ENCODE measurements at regions not wholly inside any gene's neighbourhood (a gene's known extent, or its start where the extent isn't known, plus 50 kb on each side); places are given as distances from the start of the nearest gene placed in this dataset. TPM values are rescaled to one million over a fixed set of nuclear protein-coding genes. Genes with fewer than 3 reads are reported as not detected.

- H3K4ac ChIP-seq (ENCODE audit: low read depth, low read length): no peak overlapping the region
- H2AFZ ChIP-seq (replicated peaks; ENCODE audit: low read length, poor library complexity): no peak overlapping the region
- no peaks in the 10 kb centered on the region for H3K9me1 ChIP-seq (ENCODE audit: insufficient read depth, low read length)
- no peak overlapping the region for H3K27ac ChIP-seq (ENCODE audit: insufficient read depth, low read length)
- no peak overlapping the region for H3K56ac ChIP-seq (ENCODE audit: extremely low read depth, insufficient read depth, low read length)
- intact Hi-C loops (cut with micrococcal nuclease): no loop called here
- DNase-seq (no peak), ATAC-seq (ENCODE audit: low read depth) (no peak)
- TF ChIP-seq CTCF (conservative IDR thresholded peaks at IDR 0.05; ENCODE audit: low read depth, low read length) (no peak), ELK1 (IDR thresholded peaks at IDR 0.05; ENCODE audit: borderline replicate concordance, low read depth, low read length) (no peak), CEBPB (IDR thresholded peaks at IDR 0.05; ENCODE audit: low read depth, low read length) (no peak)
- H2BK15ac ChIP-seq (ENCODE audit: low read depth, low read length): no peak overlapping the region
- no peak overlapping the region for H3K23ac ChIP-seq (ENCODE audit: low read depth, low read length)
- H4K5ac ChIP-seq (ENCODE audit: low read depth, low read length): no peak overlapping the region
- in situ Hi-C loops (cut with MboI; ENCODE audit: low sequenced_read_pairs): loop anchor here (10.0 kb wide), 1 partner anchor 847 kb away; no protein-coding TSS in a partner anchor
- H2BK20ac ChIP-seq (ENCODE audit: low read depth, low read length): no peak overlapping the region
- no TSS peak for BruUV-seq (replicated peaks)
- peaks cover 14% of the 10 kb centered on the region for H3K27me3 ChIP-seq (ENCODE audit: control insufficient read depth, insufficient read depth, low read length)
- H2BK120ac ChIP-seq (ENCODE audit: low read depth, low read length): no peak overlapping the region
- no peaks in the 10 kb centered on the region for H3K36me3 ChIP-seq (ENCODE audit: control insufficient read depth, insufficient read depth, low read length)
- no CpG with 5 or more reads among the region's 4 CpGs for WGBS, 2 experiments (ENCODE audit: extremely low coverage in 2 of 2, insufficient read length in 1 of 2)
- H3K18ac ChIP-seq (ENCODE audit: low read depth, low read length): no peak overlapping the region
- no peaks in the 10 kb centered on the region for H3K4me1 ChIP-seq (ENCODE audit: control insufficient read depth, insufficient read depth, low read length)
- no peak overlapping the region for H4K91ac ChIP-seq (ENCODE audit: insufficient read depth, low read depth, low read length)
- ChIA-PET POLR2A (ENCODE audit: unreplicated experiment) (no interaction called here), CTCF (interaction anchor here (1.4 to 1.6 kb wide), 2 partner anchors 9 to 91 kb away, joined by 4 to 14 read pairs; no protein-coding TSS in a partner anchor)
- no peaks in the 10 kb centered on the region for H3K79me1 ChIP-seq (ENCODE audit: low read depth in 1 of 2, low read length in 2 of 2)
- H3K4me3 ChIP-seq (ENCODE audit: insufficient read depth, low read depth, low read length): no peak overlapping the region
- H4K20me1 ChIP-seq (ENCODE audit: insufficient read depth, low read length): no peaks in the 10 kb centered on the region
- H2BK5ac ChIP-seq (ENCODE audit: low read depth, low read length, poor library complexity, severe bottlenecking): no peak overlapping the region
- H3K4me2 ChIP-seq (ENCODE audit: low read depth, low read length): no peak overlapping the region
- no peak overlapping the region for H2AK9ac ChIP-seq (replicated peaks; ENCODE audit: low read depth, low read length, poor library complexity)
- no peak overlapping the region for H3K14ac ChIP-seq (replicated peaks; ENCODE audit: low read depth, low read length)
- no peaks in the 10 kb centered on the region for H3K9me3 ChIP-seq (ENCODE audit: control insufficient read depth, insufficient read depth, low read length)
- H3K9ac ChIP-seq (ENCODE audit: low read depth, low read length): no peak overlapping the region
- no peak overlapping the region for H4K8ac ChIP-seq (ENCODE audit: low read depth in 2 of 2, low read length in 2 of 2)
- H2AK5ac ChIP-seq (ENCODE audit: low read depth, low read length): no peak overlapping the region
- dilution Hi-C loops (cut with HindIII; ENCODE audit: low sequenced_read_pairs, unreplicated experiment): no loop called here
Measured at GRCh38 chr11:79492008-79492407, 51.2 kb upstream of the TENM4 start.

Small RNAs in the stretch of these regions (microRNA-seq; reads per million reads assigned to microRNA genes)
- gene AP002802.2 (ENCODE audit: insufficient read depth, insufficient read length) (not detected), gene MIR4300 (ENCODE audit: insufficient read depth in 1 of 2, insufficient read length in 1 of 2, unreplicated experiment in 1 of 2) (0 reads per million in 2 experiments), gene MTND4LP18 (ENCODE audit: insufficient read depth, insufficient read length) (not detected), gene RNU6-544P (ENCODE audit: insufficient read depth, insufficient read length) (not detected)

Small RNAs in the stretch of these regions (small RNA-seq; reads per million reads assigned to genes)
- gene AP002802.2 (0 reads per million in 5 experiments), gene MIR4300 (0 reads per million in 5 experiments), gene MTND4LP18 (0 reads per million in 5 experiments), gene RNU6-544P (0 reads per million in 5 experiments)
